IPS DF 6.9 (cell line): ENCODE measurements at regions not wholly inside any gene's neighbourhood (a gene's known extent, or its start where the extent isn't known, plus 50 kb on each side); places are given as distances from the start of the nearest gene placed in this dataset.

Experiments
- DNase-seq: peaks from one replicate; pipeline ENCODE4 v3.0.0-alpha.2; 2013; ENCODE audit warnings: low read depth, low spot score
- H3K27ac ChIP-seq: one replicate; pipeline ENCODE4 v1.5.1; 2013; ENCODE audit warnings: low read length, control low read depth
- H3K27me3 ChIP-seq: 2 replicates; pipeline ENCODE4 v1.6.1; 2013; ENCODE audit warnings: mild to moderate bottlenecking, low read length; ENCODE audit not compliant: control insufficient read depth, insufficient read depth
- H3K36me3 ChIP-seq: 2 replicates; pipeline ENCODE4 v1.6.1; 2013; ENCODE audit warnings: low read length; ENCODE audit not compliant: control insufficient read depth, insufficient read depth
- H3K4me1 ChIP-seq: 2 replicates; pipeline ENCODE4 v1.6.1; 2013; ENCODE audit warnings: low read length; ENCODE audit not compliant: control insufficient read depth, insufficient read depth
- H3K4me3 ChIP-seq: 2 replicates; pipeline ENCODE4 v1.5.1; 2013; ENCODE audit warnings: mild to moderate bottlenecking, low read length
- H3K9me3 ChIP-seq: 2 replicates; pipeline ENCODE4 v1.6.1; 2013; ENCODE audit warnings: low read length, inconsistent platforms; ENCODE audit not compliant: control insufficient read depth, insufficient read depth
- WGBS: extraction: QIAGEN DNeasy Blood & Tissue Kit; methylation state at CpG from one replicate; pipeline ENCODE4 v1.1.7; 2013; ENCODE audit warnings: mixed read lengths, missing lambda C conversion rate; ENCODE audit not compliant: insufficient read length, insufficient coverage; 5-methylcytosine and 5-hydroxymethylcytosine counted together

DNA sequence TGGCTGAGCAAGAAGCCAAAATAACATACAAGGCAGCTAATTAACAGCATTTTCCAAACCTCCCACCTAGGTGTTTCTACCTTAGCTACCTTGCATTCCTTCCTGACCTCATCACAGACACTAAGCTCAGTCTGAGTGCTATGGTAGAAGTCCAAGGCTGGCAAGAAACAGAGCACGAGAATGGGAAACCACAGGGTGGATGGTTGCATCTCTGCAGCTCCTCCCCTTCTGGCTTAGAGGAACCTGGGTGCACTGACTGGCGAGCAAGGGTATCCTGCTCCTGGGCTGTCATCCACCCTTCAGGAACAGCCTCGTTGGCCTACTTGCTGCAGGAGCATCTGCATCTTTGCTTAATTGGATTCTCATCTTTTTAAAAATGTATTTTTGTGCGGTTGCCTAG is 73.1 kb upstream of the KIRREL3 start:
- no peak for DNase-seq
- Histone ChIP-seq H3K4me3 (no peak overlapping the region), H3K4me1 (no peaks in the 10 kb centered on the region; the same call in 1 of the 2 replicates), H3K27ac (no peak overlapping the region), H3K27me3 (no peaks in the 10 kb centered on the region), H3K9me3 (no peaks in the 10 kb centered on the region), H3K36me3 (no peaks in the 10 kb centered on the region)
- WGBS = no CpG with 5 or more reads among the region's 4 CpGs

DNA sequence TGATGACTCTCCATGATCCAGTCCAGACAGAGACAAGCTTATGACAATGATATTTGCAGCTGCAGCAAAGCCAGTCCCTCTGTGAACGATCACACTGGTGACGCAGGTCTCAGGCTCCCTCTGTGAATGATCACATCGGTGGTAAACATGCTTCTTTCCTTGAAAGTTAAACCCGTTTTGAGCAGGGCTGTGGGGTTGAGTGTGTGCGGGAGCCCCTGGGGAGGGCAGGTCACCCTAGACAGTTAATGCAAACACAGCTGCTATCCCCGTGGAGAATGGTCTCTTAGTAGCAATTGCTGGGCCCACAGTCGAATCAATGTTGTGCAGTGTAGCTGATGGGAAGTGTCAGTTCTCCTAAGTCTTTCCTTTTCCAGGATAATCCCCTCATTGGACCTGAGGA is 71.0 kb upstream of the KIRREL3 start:
- no peaks in the 10 kb centered on the region for H3K9me3 ChIP-seq
- H3K4me3 ChIP-seq = no peak overlapping the region
- no CpG with 5 or more reads among the region's 7 CpGs for WGBS
- no peaks in the 10 kb centered on the region; the same call in 1 of the 2 replicates for H3K4me1 ChIP-seq
- DNase-seq = no peak
- no peaks in the 10 kb centered on the region for H3K36me3 ChIP-seq
- H3K27me3 ChIP-seq = no peaks in the 10 kb centered on the region
- no peak overlapping the region for H3K27ac ChIP-seq

DNA sequence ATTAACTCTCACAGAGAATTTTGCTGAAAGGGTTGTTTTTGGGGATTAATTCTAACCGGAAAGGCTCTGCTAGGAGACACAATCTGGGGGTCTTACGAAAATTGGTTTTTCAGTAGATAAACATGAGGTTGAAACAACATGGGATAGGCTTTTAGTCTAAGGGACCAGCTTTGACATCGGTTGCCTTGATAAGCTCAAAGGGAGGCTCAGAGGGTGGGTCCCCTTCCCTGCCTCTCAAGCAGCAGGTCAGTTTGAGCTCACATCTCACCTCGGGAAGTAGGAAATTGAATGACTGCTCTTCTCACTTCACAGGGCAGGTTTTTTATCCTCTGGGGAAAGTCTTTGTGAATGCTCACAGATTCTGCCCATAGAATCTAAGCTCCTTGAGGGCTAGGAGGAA is 70.2 kb upstream of the KIRREL3 start:
- H3K4me3 ChIP-seq = no peak overlapping the region
- H3K4me1 ChIP-seq = no peaks in the 10 kb centered on the region; the same call in 1 of the 2 replicates
- no peaks in the 10 kb centered on the region for H3K9me3 ChIP-seq
- WGBS = no CpG with 5 or more reads among the region's 4 CpGs
- H3K27me3 ChIP-seq = no peaks in the 10 kb centered on the region
- DNase-seq = no peak
- H3K27ac ChIP-seq = no peak overlapping the region
- no peaks in the 10 kb centered on the region for H3K36me3 ChIP-seq

DNA sequence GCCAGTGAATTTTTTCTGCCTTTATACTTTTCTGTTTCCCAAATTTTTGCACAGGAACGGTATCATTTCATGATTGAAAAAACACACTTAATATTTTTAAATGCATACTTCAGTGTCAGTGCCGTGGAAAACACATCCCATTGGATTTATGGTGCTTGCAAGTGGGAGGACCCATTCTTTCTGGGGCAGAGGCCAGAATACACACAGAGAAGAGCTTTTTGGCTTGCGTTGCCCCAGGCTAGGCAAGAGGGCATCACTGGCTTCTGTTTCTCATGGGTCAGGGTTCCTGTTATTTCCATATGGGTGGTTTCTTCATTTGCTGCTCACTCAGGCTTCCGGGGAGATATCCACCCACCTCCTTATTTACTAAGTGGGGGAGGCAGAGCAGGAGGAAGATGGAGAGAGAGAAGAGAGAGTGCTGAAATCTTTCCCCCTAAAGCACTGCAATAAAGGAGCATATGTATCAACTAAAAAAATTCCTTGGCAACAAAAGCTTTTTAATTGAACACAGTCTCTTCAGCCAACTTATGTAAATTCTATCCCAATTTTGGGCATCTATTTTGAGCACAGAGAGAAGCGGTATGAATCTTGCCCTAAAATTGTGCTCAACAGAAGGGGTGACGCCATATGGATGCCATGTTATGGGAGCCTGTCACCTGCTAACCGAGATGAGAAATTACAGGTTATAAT is 66.0 kb upstream of the KIRREL3 start:
- Histone ChIP-seq H3K27me3 (no peaks in the 10 kb centered on the region), H3K4me3 (no peak overlapping the region), H3K36me3 (no peaks in the 10 kb centered on the region), H3K4me1 (no peaks in the 10 kb centered on the region), H3K27ac (no peak overlapping the region), H3K9me3 (no peaks in the 10 kb centered on the region)
- no peak for DNase-seq
- no CpG with 5 or more reads among the region's 7 CpGs for WGBS

DNA sequence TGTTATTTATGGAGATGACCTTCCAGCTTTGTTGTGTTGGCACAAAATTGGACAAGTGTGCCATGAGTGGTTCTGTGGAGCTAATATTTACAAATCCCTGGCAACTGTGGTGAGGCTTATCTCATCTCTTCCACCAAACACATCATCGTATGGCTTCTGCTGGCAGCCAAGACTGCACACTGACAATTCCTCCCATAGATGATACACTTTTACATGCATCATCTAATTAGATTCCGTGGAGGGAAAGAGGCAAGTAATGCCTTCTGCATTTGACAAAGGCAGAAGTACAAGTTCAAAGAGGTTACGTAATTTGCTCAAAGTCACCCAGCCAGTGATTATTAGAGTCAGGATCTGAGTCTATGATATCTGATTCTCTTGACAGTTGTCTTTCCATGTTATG is 62.7 kb upstream of the KIRREL3 start:
- no CpG with 5 or more reads among the region's 3 CpGs for WGBS
- no peaks in the 10 kb centered on the region for H3K9me3 ChIP-seq
- no peak overlapping the region for H3K4me3 ChIP-seq
- H3K4me1 ChIP-seq = no peaks in the 10 kb centered on the region
- DNase-seq = no peak
- H3K27me3 ChIP-seq = no peaks in the 10 kb centered on the region
- no peaks in the 10 kb centered on the region for H3K36me3 ChIP-seq
- no peak overlapping the region for H3K27ac ChIP-seq

DNA sequence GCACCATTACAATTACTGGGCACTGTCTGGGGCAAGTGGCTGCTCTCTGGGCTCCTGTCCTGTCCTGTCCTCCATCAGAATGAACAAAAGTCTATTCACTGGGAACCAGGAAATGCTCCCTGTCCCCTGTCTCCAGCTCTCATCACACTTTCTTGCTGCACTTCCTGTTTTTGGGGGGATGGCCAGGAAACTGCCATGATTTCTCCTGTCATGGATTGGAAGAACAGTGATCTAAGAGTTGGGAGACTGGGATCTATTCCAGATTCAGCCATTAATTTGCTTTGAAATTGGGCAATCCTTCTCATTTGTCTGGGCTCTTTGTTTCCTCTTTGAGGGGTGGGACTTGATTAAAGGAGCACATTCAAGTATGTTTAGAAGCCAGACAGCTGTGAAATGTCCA is 61.4 kb upstream of the KIRREL3 start:
- Histone ChIP-seq H3K27ac (no peak overlapping the region), H3K4me1 (no peaks in the 10 kb centered on the region), H3K4me3 (no peak overlapping the region), H3K36me3 (no peaks in the 10 kb centered on the region), H3K9me3 (no peaks in the 10 kb centered on the region), H3K27me3 (no peaks in the 10 kb centered on the region)
- no peak for DNase-seq

DNA sequence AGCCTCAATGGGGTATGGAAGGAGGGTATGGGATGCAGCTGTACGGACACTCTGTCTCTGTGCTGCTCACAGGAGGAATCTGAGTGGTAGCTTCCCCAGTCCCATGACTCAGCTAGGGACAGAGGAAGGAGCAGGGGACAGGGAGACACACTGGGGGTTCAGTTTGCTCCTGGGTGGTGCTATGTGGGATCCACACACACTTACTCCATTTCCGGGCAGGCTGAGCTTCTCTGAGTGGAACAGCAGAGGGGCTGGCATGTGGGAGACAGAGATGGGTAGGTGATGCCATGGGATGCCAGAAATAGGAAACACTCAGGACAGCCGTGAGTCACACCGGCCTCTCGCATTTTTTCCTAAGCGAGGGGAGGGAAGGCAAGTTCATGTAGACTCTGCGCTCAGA is 59.2 kb upstream of the KIRREL3 start:
- Histone ChIP-seq H3K9me3 (no peaks in the 10 kb centered on the region), H3K4me1 (no peaks in the 10 kb centered on the region), H3K27ac (no peak overlapping the region), H3K36me3 (no peaks in the 10 kb centered on the region), H3K4me3 (no peak overlapping the region), H3K27me3 (no peaks in the 10 kb centered on the region)
- WGBS = no CpG with 5 or more reads among the region's 7 CpGs
- no peak for DNase-seq

DNA sequence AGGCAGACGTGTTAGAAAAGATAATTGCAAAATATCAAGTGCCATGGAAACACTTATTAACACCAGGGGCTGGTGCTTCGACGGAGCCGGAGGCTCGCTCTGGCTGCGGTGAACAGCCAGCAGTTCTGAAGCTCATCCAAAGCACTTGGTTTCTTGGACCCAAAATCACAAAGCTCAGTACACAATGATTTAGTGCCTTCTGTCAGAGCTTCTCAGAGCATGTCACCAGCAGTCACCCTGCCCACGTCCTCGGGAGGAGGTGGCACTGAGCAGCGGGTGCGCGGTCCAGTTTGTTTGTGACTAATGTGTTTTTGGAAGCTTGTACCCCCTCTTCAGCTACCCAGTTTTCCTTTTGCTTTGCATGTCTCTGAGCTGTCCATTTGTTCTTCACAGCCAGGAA is 58.7 kb upstream of the KIRREL3 start:
- WGBS = no CpG with 5 or more reads among the region's 11 CpGs
- Histone ChIP-seq H3K9me3 (no peaks in the 10 kb centered on the region), H3K27me3 (no peaks in the 10 kb centered on the region), H3K27ac (no peak overlapping the region), H3K36me3 (no peaks in the 10 kb centered on the region), H3K4me1 (no peaks in the 10 kb centered on the region), H3K4me3 (no peak overlapping the region)
- DNase-seq = no peak

DNA sequence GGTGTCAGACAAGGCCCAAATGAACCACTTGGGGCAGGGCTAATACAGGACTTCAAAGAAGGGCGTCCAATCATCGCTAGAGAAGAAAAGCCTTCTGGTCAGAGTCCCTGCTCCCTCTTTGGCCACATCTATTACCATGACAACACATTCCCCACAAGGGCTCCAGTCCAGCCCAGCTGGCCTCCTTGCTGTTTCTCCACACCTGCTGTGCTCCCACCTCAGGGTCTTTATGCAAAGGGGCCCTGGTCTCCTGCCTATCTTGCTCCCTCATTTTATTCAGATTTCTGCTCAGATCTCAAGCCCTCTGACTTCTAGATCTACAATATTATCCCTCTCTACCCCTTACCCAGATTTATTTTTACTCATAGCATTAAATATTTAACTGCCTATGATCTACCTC is 58.0 kb upstream of the KIRREL3 start:
- Histone ChIP-seq H3K9me3 (no peaks in the 10 kb centered on the region), H3K4me3 (no peak overlapping the region), H3K4me1 (no peaks in the 10 kb centered on the region), H3K27ac (no peak overlapping the region), H3K27me3 (no peaks in the 10 kb centered on the region), H3K36me3 (no peaks in the 10 kb centered on the region)
- no peak for DNase-seq
- no CpG with 5 or more reads among the region's 2 CpGs for WGBS

DNA sequence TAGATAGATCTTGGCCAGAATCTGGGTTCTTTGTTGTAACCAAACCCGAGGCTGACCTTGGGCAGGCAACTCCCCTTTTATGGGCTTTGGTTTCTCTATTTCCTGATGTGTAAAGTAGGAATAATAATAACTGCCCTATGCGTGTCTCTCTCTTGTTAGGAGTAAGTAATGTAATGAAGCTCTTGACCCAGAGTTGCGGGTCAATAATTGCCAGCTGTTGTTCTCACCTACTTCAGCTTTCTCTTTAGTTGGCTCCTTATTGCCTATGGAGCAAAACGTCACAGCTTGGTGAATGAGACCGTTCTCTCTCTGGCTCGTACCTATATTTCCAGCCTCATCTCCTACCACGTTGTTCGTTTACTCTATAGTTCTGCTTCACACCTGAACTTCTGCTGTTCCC is 56.6 kb upstream of the KIRREL3 start:
- H3K9me3 ChIP-seq = no peaks in the 10 kb centered on the region
- no CpG with 5 or more reads among the region's 8 CpGs for WGBS
- DNase-seq = no peak
- no peak overlapping the region for H3K4me3 ChIP-seq
- no peaks in the 10 kb centered on the region for H3K27me3 ChIP-seq
- H3K27ac ChIP-seq = no peak overlapping the region
- peaks cover 1% of the 10 kb centered on the region; the same call in 1 of the 2 replicates for H3K4me1 ChIP-seq
- no peaks in the 10 kb centered on the region for H3K36me3 ChIP-seq

DNA sequence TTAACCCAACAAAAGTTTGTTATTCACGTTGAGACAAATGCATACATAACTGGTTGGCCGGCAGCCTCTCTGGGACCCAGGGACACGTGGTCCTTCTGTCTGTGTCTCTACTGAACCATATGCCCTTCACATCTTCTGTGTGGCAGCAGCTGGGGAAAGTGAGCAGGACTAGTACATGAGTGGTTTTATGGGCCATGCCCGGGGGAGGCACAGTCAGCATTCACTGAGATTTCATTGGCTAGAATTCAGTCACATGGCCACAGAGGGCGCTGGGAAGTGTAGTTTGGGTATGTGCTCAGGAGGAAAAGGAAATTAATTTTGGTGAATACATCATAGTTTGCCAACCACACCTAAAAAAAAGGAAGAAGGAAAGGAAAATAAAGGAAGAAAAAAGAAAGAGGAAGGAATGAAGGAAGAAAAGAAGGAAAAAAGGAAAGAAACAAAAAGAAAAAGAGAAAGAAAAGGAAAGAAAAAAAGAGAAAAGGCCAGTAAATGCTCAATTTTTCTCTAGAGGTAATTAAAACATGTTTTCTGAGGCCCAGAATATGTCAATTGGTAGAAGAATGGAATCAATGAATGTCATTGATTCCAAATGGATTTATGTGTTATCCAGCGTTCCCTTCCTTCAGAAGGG is 55.9 kb upstream of the KIRREL3 start:
- H3K4me3 ChIP-seq = no peak overlapping the region
- no CpG with 5 or more reads among the region's 6 CpGs for WGBS
- no peaks in the 10 kb centered on the region for H3K36me3 ChIP-seq
- H3K4me1 ChIP-seq = peaks cover 1% of the 10 kb centered on the region; the same call in 1 of the 2 replicates
- no peak for DNase-seq
- no peaks in the 10 kb centered on the region for H3K27me3 ChIP-seq
- no peak overlapping the region for H3K27ac ChIP-seq
- H3K9me3 ChIP-seq = no peaks in the 10 kb centered on the region
